GM12891 (cell line): ENCODE measurements at regions not wholly inside any gene's neighbourhood (a gene's known extent, or its start where the extent isn't known, plus 50 kb on each side); places are given as distances from the start of the nearest gene placed in this dataset.

Experiments
- DNase-seq: peaks from one replicate; pipeline ENCODE4 v3.0.0; 2011; ENCODE audit warnings: low spot score; ENCODE audit not compliant: insufficient read length
- FAIRE-seq: peaks from 2 replicates; lab custom pipeline; 2011; peaks lifted over from hg19 to GRCh38; lab: Jason Lieb, UNC
- PAX5 ChIP-seq: IDR thresholded peaks from 2 replicates; pipeline ENCODE4 v1.6.1; 2011; ENCODE audit warnings: low read length, moderate library complexity, mild to moderate bottlenecking; ENCODE audit not compliant: insufficient read depth, severe bottlenecking
- POLR2A ChIP-seq: IDR thresholded peaks from 2 replicates; pipeline ENCODE4 v1.6.1; 2011; ENCODE audit warnings: low read depth, low read length, control low read depth
- POLR2AphosphoS5 ChIP-seq: IDR thresholded peaks from 2 replicates; pipeline ENCODE4 v1.6.1; 2011; ENCODE audit warnings: low read depth, low read length, control low read depth
- POU2F2 ChIP-seq: IDR thresholded peaks from 2 replicates; pipeline ENCODE4 v1.6.1; 2011; ENCODE audit warnings: low read depth, mild to moderate bottlenecking, control low read depth, low read length, moderate library complexity
- SPI1 ChIP-seq: IDR thresholded peaks from 2 replicates; pipeline ENCODE4 v1.6.1; 2011; ENCODE audit warnings: low read depth, low read length, control low read depth
- TAF1 ChIP-seq: IDR thresholded peaks from 2 replicates; pipeline ENCODE4 v1.6.1; 2011; ENCODE audit warnings: low read depth, low read length, control low read depth

DNA sequence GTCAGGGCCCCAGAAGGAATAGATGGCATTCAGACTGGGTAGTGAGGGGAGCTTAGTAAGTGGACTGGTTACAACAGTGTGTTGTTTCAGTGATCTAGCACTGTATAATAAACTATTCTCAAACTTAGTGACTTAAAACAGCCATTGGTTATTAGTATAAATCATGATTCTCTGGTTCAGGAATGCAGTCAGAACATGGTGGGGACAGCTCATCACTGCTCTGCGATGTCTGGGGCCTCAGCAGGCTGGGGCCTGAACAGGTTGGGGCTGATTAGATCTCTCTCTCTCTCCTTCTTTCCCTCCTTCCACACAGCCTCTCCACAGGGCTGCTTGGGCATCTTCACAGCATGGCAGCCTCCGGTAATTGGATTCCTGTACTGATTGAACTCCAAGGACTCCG, 160.4 kb downstream of the GATB start:
- TF ChIP-seq TAF1, result no peak
- TF ChIP-seq POU2F2, result no peak
- TF ChIP-seq POLR2A, result no peak
- no peak for TF ChIP-seq SPI1
- no peak for TF ChIP-seq POLR2AphosphoS5
- TF ChIP-seq PAX5, result no peak
- no peak for FAIRE-seq
- DNase-seq, result no peak

DNA sequence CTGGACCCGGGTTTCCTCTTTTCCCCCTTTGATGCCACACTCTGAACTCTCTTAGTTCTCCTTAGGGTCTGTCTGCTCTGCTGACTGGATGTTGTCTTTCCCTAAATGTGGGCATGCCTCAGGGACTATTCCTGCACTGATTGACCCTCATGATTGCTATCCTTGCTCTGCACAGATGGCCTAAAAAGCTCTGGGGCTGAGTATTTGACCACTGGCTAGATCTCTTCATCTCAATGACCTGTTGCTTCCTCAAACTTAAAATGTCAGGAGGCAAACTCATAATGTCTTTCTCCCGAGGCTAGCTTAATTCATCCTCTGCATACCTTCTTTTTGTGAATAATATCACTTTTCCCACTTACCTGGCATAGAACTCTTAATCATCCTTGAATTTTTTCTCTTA, 157.4 kb downstream of the GATB start:
- no peak for TF ChIP-seq POLR2A
- TF ChIP-seq TAF1, result no peak
- no peak for FAIRE-seq

GRCh38 chr4:151604238-151604637, 156.6 kb downstream of the GATB start:
- DNase-seq (no peak), FAIRE-seq (peak; percentile 16)
- TF ChIP-seq TAF1 (no peak), POLR2AphosphoS5 (no peak)

More for the DNA sequence above, 157.4 kb downstream of the GATB start:
- DNase-seq, result no peak

DNA sequence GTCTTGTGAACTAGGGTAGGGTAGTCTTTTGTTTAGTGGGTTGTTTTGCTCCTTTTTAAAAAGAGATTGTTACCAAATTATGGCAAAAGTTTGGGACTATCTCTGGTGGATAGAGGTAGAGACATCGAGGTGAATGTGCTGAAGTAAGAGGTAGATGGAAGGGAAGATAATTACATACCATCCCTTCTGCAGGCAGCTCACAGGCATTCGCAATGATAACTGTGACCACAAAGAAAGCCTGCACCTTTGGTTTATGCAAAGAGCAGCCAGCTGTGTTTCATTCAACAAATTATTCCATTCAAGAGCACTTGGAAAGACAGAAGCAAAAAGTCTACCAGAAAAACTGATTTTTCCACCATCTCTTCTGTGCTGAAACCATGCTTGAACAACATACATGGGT, 155.6 kb downstream of the GATB start:
- TF ChIP-seq POLR2A, result no peak
- no peak for TF ChIP-seq POU2F2
- TF ChIP-seq POLR2AphosphoS5, result no peak
- no peak for TF ChIP-seq TAF1
- TF ChIP-seq SPI1, result no peak
- no peak for TF ChIP-seq PAX5
- FAIRE-seq, result no peak

DNA sequence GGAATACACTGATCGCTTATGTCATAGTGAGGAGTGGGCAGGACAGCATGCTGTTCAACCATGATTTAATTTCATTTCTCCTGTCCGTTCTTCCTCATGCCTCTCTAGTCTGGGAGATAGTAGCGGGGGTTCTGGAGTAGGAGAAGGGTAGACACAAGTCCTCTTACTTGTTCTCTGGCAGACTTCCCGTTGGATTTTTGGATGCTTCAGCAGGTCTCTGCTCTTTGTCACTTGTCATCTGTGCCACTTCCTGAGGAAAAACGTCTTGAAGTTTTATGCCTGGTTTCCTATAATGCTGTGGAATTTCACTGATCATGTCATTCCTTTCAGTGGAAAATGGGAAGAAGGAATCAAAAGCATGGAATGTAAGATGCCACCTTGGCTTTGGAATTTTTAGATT, 154.7 kb downstream of the GATB start:
- no peak for DNase-seq
- FAIRE-seq, result no peak
- TF ChIP-seq POLR2AphosphoS5 (no peak), POU2F2 (no peak), PAX5 (no peak), POLR2A (no peak), SPI1 (no peak)

More for the DNA sequence above, 155.6 kb downstream of the GATB start:
- DNase-seq, result no peak

DNA sequence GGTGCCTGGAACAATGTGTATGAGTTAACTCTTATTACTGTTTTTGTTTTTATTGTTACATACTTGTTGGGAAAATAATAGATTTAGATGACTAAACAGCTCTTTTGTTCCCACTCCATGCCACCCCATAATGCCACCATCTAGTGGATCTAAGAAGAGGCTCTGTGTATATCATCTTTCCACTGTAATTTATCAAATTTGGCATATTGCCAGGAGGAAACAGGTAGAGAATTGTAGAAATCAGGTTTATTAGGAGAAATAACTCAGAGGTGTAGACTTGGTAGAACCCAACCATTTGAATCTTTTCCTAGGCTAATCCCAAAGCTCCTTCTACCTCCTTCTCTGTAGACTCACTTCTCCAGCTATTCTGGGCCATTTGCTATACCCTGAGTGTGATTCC, 150.6 kb downstream of the GATB start:
- DNase-seq (no peak), FAIRE-seq (no peak)
- no peak for TF ChIP-seq TAF1

DNA sequence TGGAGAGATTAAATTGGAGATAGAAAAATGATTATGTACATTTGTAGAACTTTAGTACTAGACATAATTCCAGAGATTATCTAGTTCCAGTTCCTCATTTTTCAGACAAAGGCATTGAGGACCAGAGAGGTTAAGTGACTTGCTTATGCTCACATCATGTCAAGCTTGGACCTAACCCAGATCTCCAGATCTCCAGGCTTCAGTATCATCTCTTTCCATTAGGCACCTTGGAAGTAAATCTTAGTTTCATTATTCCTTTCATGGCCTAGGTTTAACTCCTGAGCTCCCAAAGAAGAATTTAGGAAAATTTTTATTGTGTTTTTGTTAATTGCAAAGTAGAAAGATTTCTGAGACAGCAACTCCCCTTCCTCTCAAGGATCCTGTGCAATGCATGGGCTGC, 148.8 kb downstream of the GATB start:
- FAIRE-seq (no peak), DNase-seq (no peak)
- no peak for TF ChIP-seq POU2F2

DNA sequence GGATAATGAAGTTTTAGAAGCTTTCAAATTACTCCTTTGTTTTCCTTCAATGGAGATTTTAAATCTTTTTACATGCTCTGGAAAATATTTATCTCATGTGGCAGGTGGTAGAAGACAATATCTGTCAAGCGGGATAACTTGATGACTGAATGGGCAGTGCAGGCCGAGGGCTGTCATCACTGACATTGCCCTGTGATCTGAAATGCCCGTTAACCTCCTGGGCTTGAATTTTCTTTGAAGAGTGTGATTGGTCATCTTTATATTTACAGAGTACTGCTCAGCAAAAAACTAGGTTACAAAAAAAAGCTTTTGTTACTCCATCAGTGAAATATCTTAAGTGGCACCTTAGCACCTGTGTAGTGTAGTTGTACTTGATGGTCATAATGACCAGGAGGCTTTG, 147.5 kb downstream of the GATB start:
- DNase-seq, result no peak
- TF ChIP-seq POLR2AphosphoS5 (no peak), POLR2A (no peak), PAX5 (no peak), POU2F2 (no peak), SPI1 (no peak), TAF1 (no peak)
- no peak for FAIRE-seq

GRCh38 chr4:151614561-151614960, 146.2 kb downstream of the GATB start:
- no peak for FAIRE-seq
- DNase-seq, result no peak
- TF ChIP-seq PAX5 (no peak), TAF1 (no peak), SPI1 (no peak), POLR2A (no peak)

- DNase-seq, result no peak
- FAIRE-seq, result no peak
- TF ChIP-seq SPI1 (no peak), TAF1 (no peak), POLR2AphosphoS5 (no peak), PAX5 (no peak), POU2F2 (no peak), POLR2A (no peak)
These were observed 141.9 kb downstream of the GATB start for GRCh38 chr4:151618858-151619257.

GRCh38 chr4:151620066-151620465, 140.7 kb downstream of the GATB start:
- no peak for DNase-seq
- FAIRE-seq, result no peak
- TF ChIP-seq POU2F2 (no peak), PAX5 (no peak), POLR2AphosphoS5 (no peak), POLR2A (no peak), TAF1 (no peak), SPI1 (no peak)
